ENCODE measurements at regions not wholly inside any gene's neighbourhood (a gene's known extent, or its start where the extent isn't known, plus 50 kb on each side); places are given as distances from the start of the nearest gene placed in this dataset.
A peak's percentile ranks its signal among the peaks of the same experiment; 100 is the strongest.

GRCh38 chr12:98358144-98358543 is 157.2 kb upstream of the TMPO start:
- intact Hi-C loops (cut with micrococcal nuclease), result no loop called here
- no peaks in the 10 kb centered on the region for H3K36me3 Mint-ChIP-seq
- ATAC-seq, result no peak

GRCh38 chr12:98359856-98360255 is 155.5 kb upstream of the TMPO start:
- no peak overlapping the region for H3K27ac Mint-ChIP-seq
- POLR2A ChIA-PET, result no interaction called here
- H3K27me3 ChIP-seq (ENCODE audit: control insufficient read depth in 2 of 2, insufficient read depth in 2 of 2, low read length in 2 of 2), result no peaks in the 10 kb centered on the region
- H3K36me3 ChIP-seq (ENCODE audit: control insufficient read depth in 2 of 3, insufficient read depth in 3 of 3, low read length in 3 of 3), result no peaks in the 10 kb centered on the region
- no peak for DNase-seq
- H3K4me1 Mint-ChIP-seq, result no peaks in the 10 kb centered on the region
- peaks cover 16 to 23% (median 17%) of the 10 kb centered on the region in 5 donors for H3K27me3 Mint-ChIP-seq
- H3K9me3 ChIP-seq (ENCODE audit: control insufficient read depth in 2 of 3, low read length in 3 of 3), result no peaks in the 10 kb centered on the region
- no peak for ATAC-seq
- H3K9me3 Mint-ChIP-seq, result no peaks in the 10 kb centered on the region
- intact Hi-C loops (cut with micrococcal nuclease), result no loop called here
- no peak overlapping the region for H3K27ac ChIP-seq (ENCODE audit: low read depth, low read length)
- H3K4me3 ChIP-seq (ENCODE audit: low read length), result no peak overlapping the region
- CTCF ChIA-PET, result no interaction called here
- no peaks in the 10 kb centered on the region for H3K36me3 Mint-ChIP-seq
- no peaks in the 10 kb centered on the region for H3K4me1 ChIP-seq (ENCODE audit: control insufficient read depth in 2 of 2, insufficient read depth in 2 of 2, low read length in 2 of 2)
- no peak overlapping the region for H3K4me3 Mint-ChIP-seq

More at GRCh38 chr12:98358144-98358543, 157.2 kb upstream of the TMPO start:
- CTCF ChIA-PET, result no interaction called here
- Histone ChIP-seq H3K36me3 (ENCODE audit: control insufficient read depth in 2 of 3, insufficient read depth in 3 of 3, low read length in 3 of 3) (no peaks in the 10 kb centered on the region), H3K27me3 (ENCODE audit: control insufficient read depth in 2 of 2, insufficient read depth in 2 of 2, low read length in 2 of 2) (peaks cover 0 to 2% of the 10 kb centered on the region in 2 donors), H3K9me3 (ENCODE audit: control insufficient read depth in 2 of 3, low read length in 3 of 3) (no peaks in the 10 kb centered on the region), H3K4me1 (ENCODE audit: control insufficient read depth in 2 of 2, insufficient read depth in 2 of 2, low read length in 2 of 2) (no peaks in the 10 kb centered on the region), H3K27ac (ENCODE audit: low read depth, low read length) (no peak overlapping the region), H3K4me3 (ENCODE audit: low read length) (no peak overlapping the region)
- no peak for DNase-seq
- H3K4me1 Mint-ChIP-seq, result no peaks in the 10 kb centered on the region
- H3K27me3 Mint-ChIP-seq, result peaks cover 5 to 16% (median 9%) of the 10 kb centered on the region in 5 donors
- H3K4me3 Mint-ChIP-seq, result no peak overlapping the region
- no peak overlapping the region for H3K27ac Mint-ChIP-seq
- no peaks in the 10 kb centered on the region for H3K9me3 Mint-ChIP-seq
- POLR2A ChIA-PET, result no interaction called here

- Mint-ChIP-seq H3K36me3 (no peaks in the 10 kb centered on the region), H3K27me3 (peaks cover 12 to 23% (median 21%) of the 10 kb centered on the region in 5 donors), H3K4me1 (no peaks in the 10 kb centered on the region), H3K4me3 (no peak overlapping the region), H3K27ac (no peak overlapping the region), H3K9me3 (no peaks in the 10 kb centered on the region)
- Histone ChIP-seq H3K4me1 (ENCODE audit: control insufficient read depth in 2 of 2, insufficient read depth in 2 of 2, low read length in 2 of 2) (no peaks in the 10 kb centered on the region), H3K4me3 (ENCODE audit: low read length) (no peak overlapping the region), H3K9me3 (ENCODE audit: control insufficient read depth in 2 of 3, low read length in 3 of 3) (no peaks in the 10 kb centered on the region), H3K27me3 (ENCODE audit: control insufficient read depth in 2 of 2, insufficient read depth in 2 of 2, low read length in 2 of 2) (no peaks in the 10 kb centered on the region), H3K36me3 (ENCODE audit: control insufficient read depth in 2 of 3, insufficient read depth in 3 of 3, low read length in 3 of 3) (no peaks in the 10 kb centered on the region), H3K27ac (ENCODE audit: low read depth, low read length) (no peak overlapping the region)
- ChIA-PET POLR2A (no interaction called here), CTCF (no interaction called here)
- intact Hi-C loops (cut with micrococcal nuclease), result no loop called here
- no peak for DNase-seq
- ATAC-seq, result no peak
Observed at GRCh38 chr12:98360401-98360800, 155.0 kb upstream of the TMPO start.

GRCh38 chr12:98369581-98369980 is 145.8 kb upstream of the TMPO start:
- ChIA-PET CTCF (no interaction called here), POLR2A (no interaction called here)
- Mint-ChIP-seq H3K27ac (no peak overlapping the region), H3K27me3 (peaks cover 27 to 49% (median 41%) of the 10 kb centered on the region in 5 donors), H3K36me3 (peaks cover 0 to 11% (median 0%) of the 10 kb centered on the region in 5 donors), H3K4me3 (no peak overlapping the region), H3K4me1 (peaks cover 5 to 26% (median 10%) of the 10 kb centered on the region in 7 donors), H3K9me3 (peaks cover 0 to 3% (median 0%) of the 10 kb centered on the region in 11 donors)
- H3K4me1 ChIP-seq (ENCODE audit: control insufficient read depth in 2 of 2, insufficient read depth in 2 of 2, low read length in 2 of 2), result no peaks in the 10 kb centered on the region
- intact Hi-C loops (cut with micrococcal nuclease), result no loop called here
- DNase-seq (no peak), ATAC-seq (no peak)
- no peak overlapping the region for H3K4me3 ChIP-seq (ENCODE audit: low read length)
- no peak overlapping the region for H3K27ac ChIP-seq (ENCODE audit: low read depth, low read length)
- no peaks in the 10 kb centered on the region for H3K36me3 ChIP-seq (ENCODE audit: control insufficient read depth in 2 of 3, insufficient read depth in 3 of 3, low read length in 3 of 3)
- H3K9me3 ChIP-seq (ENCODE audit: control insufficient read depth in 2 of 3, low read length in 3 of 3), result no peaks in the 10 kb centered on the region
- peaks cover 0 to 5% of the 10 kb centered on the region in 2 donors for H3K27me3 ChIP-seq (ENCODE audit: control insufficient read depth in 2 of 2, insufficient read depth in 2 of 2, low read length in 2 of 2)

GRCh38 chr12:98370976-98371375 is 144.4 kb upstream of the TMPO start:
- Histone ChIP-seq H3K27me3 (ENCODE audit: control insufficient read depth in 2 of 2, insufficient read depth in 2 of 2, low read length in 2 of 2) (peaks cover 0 to 5% of the 10 kb centered on the region in 2 donors), H3K36me3 (ENCODE audit: control insufficient read depth in 2 of 3, insufficient read depth in 3 of 3, low read length in 3 of 3) (no peaks in the 10 kb centered on the region), H3K27ac (ENCODE audit: low read depth, low read length) (no peak overlapping the region), H3K4me1 (ENCODE audit: control insufficient read depth in 2 of 2, insufficient read depth in 2 of 2, low read length in 2 of 2) (no peaks in the 10 kb centered on the region), H3K4me3 (ENCODE audit: low read length) (no peak overlapping the region), H3K9me3 (ENCODE audit: control insufficient read depth in 2 of 3, low read length in 3 of 3) (no peaks in the 10 kb centered on the region)
- Mint-ChIP-seq H3K4me1 (peaks cover 5 to 26% (median 10%) of the 10 kb centered on the region in 7 donors), H3K27me3 (peaks cover 32 to 49% (median 43%) of the 10 kb centered on the region in 5 donors), H3K9me3 (peaks cover 0 to 3% (median 0%) of the 10 kb centered on the region in 11 donors), H3K27ac (peak overlapping the region in 1 of 9 donors; percentile 21), H3K4me3 (peak overlapping the region in 2 of 10 donors; percentile 22 to 66), H3K36me3 (peaks cover 0 to 11% (median 0%) of the 10 kb centered on the region in 5 donors)
- CTCF ChIA-PET, result no interaction called here
- intact Hi-C loops (cut with micrococcal nuclease), result loop anchor here in 1 of 2 donors (5.0 kb wide), 1 partner anchor 144 kb away; no protein-coding TSS in a partner anchor
- ATAC-seq (no peak), DNase-seq (no peak)
- POLR2A ChIA-PET, result interaction anchor here (0.6 kb wide), 1 partner anchor 33 kb away, joined by 3 read pairs; no protein-coding TSS in a partner anchor

- Mint-ChIP-seq H3K27me3 (peaks cover 31 to 49% (median 45%) of the 10 kb centered on the region in 5 donors), H3K36me3 (peaks cover 0 to 11% (median 0%) of the 10 kb centered on the region in 5 donors), H3K4me1 (peaks cover 5 to 26% (median 10%) of the 10 kb centered on the region in 7 donors), H3K27ac (peak overlapping the region in 1 of 9 donors; percentile 21), H3K4me3 (peak overlapping the region in 1 of 10 donors; percentile 66), H3K9me3 (peaks cover 0 to 3% (median 0%) of the 10 kb centered on the region in 11 donors)
- no peaks in the 10 kb centered on the region for H3K36me3 ChIP-seq (ENCODE audit: control insufficient read depth in 2 of 3, insufficient read depth in 3 of 3, low read length in 3 of 3)
- peaks cover 0 to 5% of the 10 kb centered on the region in 2 donors for H3K27me3 ChIP-seq (ENCODE audit: control insufficient read depth in 2 of 2, insufficient read depth in 2 of 2, low read length in 2 of 2)
- no peak for ATAC-seq
- no peak overlapping the region for H3K27ac ChIP-seq (ENCODE audit: low read depth, low read length)
- no peaks in the 10 kb centered on the region for H3K4me1 ChIP-seq (ENCODE audit: control insufficient read depth in 2 of 2, insufficient read depth in 2 of 2, low read length in 2 of 2)
- no peak overlapping the region for H3K4me3 ChIP-seq (ENCODE audit: low read length)
- ChIA-PET CTCF (no interaction called here), POLR2A (no interaction called here)
- no peak for DNase-seq
- intact Hi-C loops (cut with micrococcal nuclease), result loop anchor here in 1 of 2 donors (5.0 kb wide), 1 partner anchor 144 kb away; no protein-coding TSS in a partner anchor
- H3K9me3 ChIP-seq (ENCODE audit: control insufficient read depth in 2 of 3, low read length in 3 of 3), result no peaks in the 10 kb centered on the region
Observed at GRCh38 chr12:98371419-98371818, 144.0 kb upstream of the TMPO start.
